Adipocyte (in vitro differentiated cells): ENCODE measurements at regions not wholly inside any gene's neighbourhood (a gene's known extent, or its start where the extent isn't known, plus 50 kb on each side); places are given as distances from the start of the nearest gene placed in this dataset.

Experiments used
- DNase-seq: peaks from one replicate; pipeline ENCODE4 v3.0.0-alpha.2; 2015; ENCODE audit warnings: low read depth
- H3K27me3 ChIP-seq: replicated peaks from 2 replicates; pipeline ENCODE4 v1.7.0; 2013; ENCODE audit warnings: mild to moderate bottlenecking, low read length, moderate library complexity; ENCODE audit not compliant: control insufficient read depth, insufficient read depth
- H3K36me3 ChIP-seq: 2 replicates; pipeline ENCODE4 v1.7.0; 2013; ENCODE audit warnings: low read length, mild to moderate bottlenecking, moderate library complexity; ENCODE audit not compliant: control insufficient read depth, insufficient read depth, severe bottlenecking
- H3K4me1 ChIP-seq: 2 replicates; pipeline ENCODE4 v1.7.0; 2013; ENCODE audit warnings: mild to moderate bottlenecking, low read length, moderate library complexity; ENCODE audit not compliant: control insufficient read depth, insufficient read depth
- H3K4me3 ChIP-seq: 2 replicates; pipeline ENCODE4 v1.7.0; 2013; ENCODE audit warnings: mild to moderate bottlenecking, low read length, moderate library complexity
- H3K9ac ChIP-seq: 2 replicates; pipeline ENCODE4 v1.7.0; 2013; ENCODE audit warnings: mild to moderate bottlenecking, low read length, moderate library complexity
- H3K9me3 ChIP-seq: 2 replicates; pipeline ENCODE4 v1.7.0; 2013; ENCODE audit warnings: mild to moderate bottlenecking, low read length, moderate library complexity; ENCODE audit not compliant: control insufficient read depth

DNA sequence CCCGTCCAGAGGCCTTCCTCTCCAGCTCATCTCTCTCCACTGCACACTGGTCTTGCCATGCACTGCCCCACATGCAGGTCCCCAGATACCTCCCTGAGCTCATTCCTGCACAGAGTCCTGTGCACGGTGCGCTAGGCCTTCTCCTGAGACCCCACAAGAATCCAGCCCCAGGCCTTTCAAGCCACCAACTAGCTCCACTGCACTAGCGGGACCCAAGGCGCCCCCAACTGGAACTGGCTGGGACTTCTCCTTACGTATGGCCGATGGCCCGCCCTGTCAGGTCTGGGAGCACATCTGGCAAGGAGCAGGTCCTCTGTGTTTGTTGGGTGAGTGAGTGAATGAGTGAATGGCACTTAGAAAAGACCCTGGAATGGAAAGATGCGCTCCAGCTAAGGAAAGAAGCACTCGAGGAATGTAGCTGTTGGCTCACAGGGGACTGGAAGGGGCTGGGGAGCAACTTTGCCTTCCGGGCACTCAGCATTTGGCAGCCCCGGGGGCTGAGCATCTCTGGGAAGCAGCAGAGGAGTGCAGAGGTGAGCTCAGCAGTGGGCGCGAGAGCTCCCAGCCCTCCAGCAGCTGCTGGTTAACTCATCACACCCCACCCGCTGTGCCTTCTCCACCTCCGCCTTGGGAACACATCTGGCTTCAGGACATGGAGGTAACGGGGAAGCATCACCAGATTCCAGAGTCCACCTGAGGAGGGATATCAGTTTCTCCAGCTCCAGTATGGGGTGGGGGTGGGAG, 223.1 kb downstream of the GLI2 start:
- H3K36me3 ChIP-seq, result peaks cover 12% of the 10 kb centered on the region
- peak; percentile 16 for DNase-seq

DNA sequence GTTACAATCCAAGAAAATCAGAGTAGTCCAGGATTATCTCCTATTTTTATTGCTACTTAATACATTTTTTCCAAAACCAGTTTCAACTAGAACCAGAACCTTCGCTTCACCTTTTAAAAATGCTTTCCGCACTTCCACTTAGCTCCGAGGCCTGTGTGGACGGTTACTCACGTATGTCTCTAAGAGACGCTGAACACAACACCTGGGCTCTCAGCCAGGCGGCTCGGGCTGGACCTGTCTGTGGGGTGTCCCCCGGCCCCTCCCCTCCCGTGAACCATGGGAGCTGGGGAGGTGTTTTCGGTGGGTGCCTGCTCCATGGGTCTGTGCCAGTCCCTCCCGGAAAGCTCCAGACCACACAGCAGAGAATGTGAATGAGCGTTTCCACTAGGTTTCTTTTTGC, 223.8 kb downstream of the GLI2 start:
- no peaks in the 10 kb centered on the region for H3K27me3 ChIP-seq
- no peaks in the 10 kb centered on the region for H3K9me3 ChIP-seq
- peaks cover 12% of the 10 kb centered on the region for H3K36me3 ChIP-seq
- H3K9ac ChIP-seq, result no peak overlapping the region
- no peaks in the 10 kb centered on the region for H3K4me1 ChIP-seq
- H3K4me3 ChIP-seq, result no peak overlapping the region
- no peak for DNase-seq

More for the DNA sequence above, 223.1 kb downstream of the GLI2 start:
- no peaks in the 10 kb centered on the region for H3K4me1 ChIP-seq
- H3K4me3 ChIP-seq, result no peak overlapping the region
- H3K27me3 ChIP-seq, result no peaks in the 10 kb centered on the region
- no peaks in the 10 kb centered on the region for H3K9me3 ChIP-seq
- H3K9ac ChIP-seq, result no peak overlapping the region

DNA sequence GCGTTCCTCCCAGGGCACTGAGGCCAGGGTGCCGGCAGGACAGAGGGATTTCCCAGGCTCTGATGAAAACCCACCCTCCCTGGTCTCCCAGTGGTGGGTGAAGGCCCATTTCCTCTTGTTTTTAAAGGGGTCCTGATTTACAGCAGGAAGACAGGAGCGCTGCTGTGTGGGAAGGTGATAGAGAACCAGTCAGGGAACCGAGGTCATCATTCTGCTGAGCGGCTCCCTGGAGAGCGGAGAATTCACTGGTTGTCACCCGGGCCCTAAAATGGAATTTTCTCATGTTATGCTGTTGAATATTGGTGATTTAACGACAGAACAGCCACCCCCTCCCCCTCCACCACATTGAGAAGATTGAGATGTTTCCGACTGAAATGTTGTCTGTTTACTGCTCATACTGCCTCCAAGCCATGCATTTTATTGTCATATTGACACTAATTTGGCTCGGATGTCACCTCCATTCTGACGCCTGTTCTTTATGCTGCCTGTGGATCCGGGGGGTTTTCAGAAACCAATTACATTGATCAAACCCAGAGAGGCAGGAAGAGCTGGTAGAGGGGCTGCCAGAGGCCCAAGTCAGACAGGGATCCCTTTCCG, 225.2 kb downstream of the GLI2 start:
- Histone ChIP-seq H3K9ac (no peak overlapping the region), H3K4me3 (no peak overlapping the region), H3K36me3 (peaks cover 12% of the 10 kb centered on the region), H3K4me1 (no peaks in the 10 kb centered on the region), H3K9me3 (no peaks in the 10 kb centered on the region), H3K27me3 (no peaks in the 10 kb centered on the region)
- no peak for DNase-seq

DNA sequence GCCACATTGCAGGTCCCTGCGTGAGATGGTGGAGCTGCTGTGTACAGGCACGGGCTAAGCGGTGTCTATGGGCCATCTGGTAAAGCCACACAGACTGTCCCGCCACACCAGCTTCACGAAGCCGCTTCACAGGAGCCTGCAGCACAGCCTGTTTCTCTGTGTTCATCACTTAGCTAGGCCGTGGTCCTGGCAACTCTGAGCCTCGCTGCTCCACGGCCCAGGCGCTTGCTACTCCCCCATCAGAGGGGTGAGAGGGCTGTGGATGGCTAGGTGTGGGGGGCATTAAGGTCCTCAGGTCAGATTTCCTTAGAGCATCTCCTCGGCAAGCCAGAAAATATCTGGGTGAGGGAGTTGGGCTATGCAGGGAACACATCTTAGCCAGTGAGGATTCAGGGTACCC, 225.7 kb downstream of the GLI2 start:
- DNase-seq, result no peak

DNA sequence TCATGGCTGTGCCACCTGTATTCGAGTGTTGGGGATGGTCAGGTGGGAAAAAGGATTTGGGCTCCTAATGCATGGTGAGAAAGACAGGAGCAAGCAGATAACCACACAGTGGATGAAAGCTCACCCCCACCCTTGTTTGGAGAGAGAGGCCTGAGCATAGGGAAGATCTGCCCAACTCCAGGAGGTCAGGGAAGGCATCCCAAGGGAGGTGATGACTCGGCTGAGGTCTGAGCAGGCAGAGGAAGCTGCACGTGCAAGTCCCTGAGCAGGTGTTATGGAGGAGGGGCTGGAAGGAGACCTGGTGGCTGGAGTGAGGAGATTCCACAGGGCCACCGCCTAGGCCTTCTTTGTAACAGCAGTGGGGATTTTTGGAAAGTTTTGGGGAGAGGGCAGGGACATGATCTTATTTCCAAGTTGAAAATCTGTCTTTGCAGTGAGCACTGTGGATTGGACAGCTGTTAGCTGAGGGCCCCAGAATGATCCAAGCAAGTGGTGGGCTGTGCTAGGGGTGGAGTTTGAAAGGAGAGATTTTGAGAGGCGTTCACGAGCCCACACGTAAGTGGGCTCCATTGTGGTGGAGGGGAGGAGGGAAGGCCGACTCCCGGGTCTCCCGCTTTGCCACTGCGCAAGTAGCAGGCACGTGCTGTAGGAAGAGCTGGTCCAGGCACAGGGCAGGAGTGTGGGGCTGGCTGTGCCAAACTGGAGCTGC, 228.5 kb downstream of the GLI2 start:
- Histone ChIP-seq H3K4me3 (no peak overlapping the region), H3K27me3 (no peaks in the 10 kb centered on the region), H3K4me1 (no peaks in the 10 kb centered on the region), H3K36me3 (peaks cover 10% of the 10 kb centered on the region), H3K9me3 (no peaks in the 10 kb centered on the region), H3K9ac (no peak overlapping the region)
- DNase-seq, result no peak

More for the DNA sequence above, 225.7 kb downstream of the GLI2 start:
- Histone ChIP-seq H3K36me3 (peaks cover 10% of the 10 kb centered on the region), H3K27me3 (no peaks in the 10 kb centered on the region), H3K9me3 (no peaks in the 10 kb centered on the region), H3K4me1 (no peaks in the 10 kb centered on the region), H3K4me3 (no peak overlapping the region), H3K9ac (no peak overlapping the region)

GRCh38 chr2:120964819-120965218, 229.2 kb downstream of the GLI2 start:
- H3K4me3 ChIP-seq, result no peak overlapping the region
- no peaks in the 10 kb centered on the region for H3K27me3 ChIP-seq
- no peaks in the 10 kb centered on the region for H3K9me3 ChIP-seq
- H3K4me1 ChIP-seq, result no peaks in the 10 kb centered on the region
- no peak overlapping the region for H3K9ac ChIP-seq
- peaks cover 16% of the 10 kb centered on the region for H3K36me3 ChIP-seq
- no peak for DNase-seq

GRCh38 chr2:120966510-120967254, 231.0 kb downstream of the GLI2 start:
- no peaks in the 10 kb centered on the region for H3K9me3 ChIP-seq
- no peak overlapping the region for H3K9ac ChIP-seq
- no peaks in the 10 kb centered on the region for H3K4me1 ChIP-seq
- H3K36me3 ChIP-seq, result peaks cover 19% of the 10 kb centered on the region
- no peak overlapping the region for H3K4me3 ChIP-seq
- no peak for DNase-seq
- H3K27me3 ChIP-seq, result no peaks in the 10 kb centered on the region

DNA sequence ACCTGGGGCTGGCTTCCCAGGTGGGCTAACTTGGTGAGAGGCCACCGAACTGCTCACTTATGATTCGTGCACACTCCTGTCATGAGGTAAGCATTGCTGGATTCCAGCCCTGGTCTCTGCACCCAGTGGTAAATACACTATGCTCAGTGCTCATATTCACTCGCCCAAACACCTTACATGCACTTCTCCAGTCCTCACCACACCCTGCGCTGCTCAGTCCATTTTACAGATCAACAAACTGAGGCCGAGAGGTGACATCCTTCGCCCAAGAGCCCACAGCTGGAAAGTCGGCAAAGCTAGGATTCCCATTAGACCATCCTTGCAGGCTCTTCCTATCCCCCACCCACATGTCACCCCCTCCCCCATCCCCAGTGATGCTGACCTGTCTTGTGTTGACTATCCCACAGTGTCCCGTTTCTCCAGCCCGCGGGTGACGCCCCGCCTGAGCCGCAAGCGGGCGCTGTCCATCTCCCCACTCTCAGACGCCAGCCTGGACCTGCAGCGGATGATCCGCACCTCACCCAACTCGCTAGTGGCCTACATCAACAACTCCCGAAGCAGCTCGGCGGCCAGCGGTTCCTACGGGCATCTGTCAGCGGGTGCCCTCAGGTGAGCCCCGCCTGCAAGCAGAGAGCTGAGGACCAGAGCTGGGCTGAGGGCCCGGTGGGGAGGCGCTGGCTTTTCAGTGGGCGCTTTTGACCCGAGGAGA, 232.8 kb downstream of the GLI2 start:
- no peaks in the 10 kb centered on the region for H3K4me1 ChIP-seq
- H3K9me3 ChIP-seq, result no peaks in the 10 kb centered on the region
- DNase-seq, result no peak
- H3K27me3 ChIP-seq, result no peaks in the 10 kb centered on the region
- no peak overlapping the region for H3K9ac ChIP-seq
- peaks cover 28% of the 10 kb centered on the region for H3K36me3 ChIP-seq
- no peak overlapping the region for H3K4me3 ChIP-seq

- no peak overlapping the region for H3K9ac ChIP-seq
- DNase-seq, result no peak
- no peaks in the 10 kb centered on the region for H3K4me1 ChIP-seq
- H3K9me3 ChIP-seq, result no peaks in the 10 kb centered on the region
- no peaks in the 10 kb centered on the region for H3K27me3 ChIP-seq
- no peak overlapping the region for H3K4me3 ChIP-seq
- H3K36me3 ChIP-seq, result peaks cover 28% of the 10 kb centered on the region
Observed at GRCh38 chr2:120969613-120970355, 234.1 kb downstream of the GLI2 start.

GRCh38 chr2:120971866-120972265, 236.2 kb downstream of the GLI2 start:
- Histone ChIP-seq H3K4me3 (no peak overlapping the region), H3K9ac (no peak overlapping the region), H3K9me3 (no peaks in the 10 kb centered on the region), H3K4me1 (no peaks in the 10 kb centered on the region), H3K27me3 (no peaks in the 10 kb centered on the region), H3K36me3 (peaks cover 42% of the 10 kb centered on the region)
- no peak for DNase-seq
